ENCODE measurements at regions not wholly inside any gene's neighbourhood (a gene's known extent, or its start where the extent isn't known, plus 50 kb on each side); places are given as distances from the start of the nearest gene placed in this dataset.

- Mint-ChIP-seq H3K36me3 (ENCODE audit: unreplicated experiment) (peaks cover 8% of the 10 kb centered on the region), H3K9me3 (ENCODE audit: unreplicated experiment) (no peaks in the 10 kb centered on the region), H3K4me3 (ENCODE audit: unreplicated experiment) (no peak overlapping the region), H3K27me3 (ENCODE audit: unreplicated experiment) (no peaks in the 10 kb centered on the region), H3K4me1 (ENCODE audit: unreplicated experiment) (peaks cover 21% of the 10 kb centered on the region), H3K27ac (ENCODE audit: unreplicated experiment) (no peak overlapping the region)
- TF ChIP-seq CTCF (IDR thresholded peaks at IDR 0.05), result no peak
- no peak for DNase-seq (ENCODE audit: extremely low spot score, unreplicated experiment)
Observed at GRCh38 chr15:62739507-62739906, 303.0 kb upstream of the TPM1 start.

- Mint-ChIP-seq H3K4me1 (ENCODE audit: unreplicated experiment) (peaks cover 21% of the 10 kb centered on the region), H3K36me3 (ENCODE audit: unreplicated experiment) (peaks cover 8% of the 10 kb centered on the region), H3K4me3 (ENCODE audit: unreplicated experiment) (no peak overlapping the region), H3K27me3 (ENCODE audit: unreplicated experiment) (no peaks in the 10 kb centered on the region), H3K27ac (ENCODE audit: unreplicated experiment) (no peak overlapping the region), H3K9me3 (ENCODE audit: unreplicated experiment) (no peaks in the 10 kb centered on the region)
- no peak for TF ChIP-seq CTCF (IDR thresholded peaks at IDR 0.05)
- no peak for DNase-seq (ENCODE audit: extremely low spot score, unreplicated experiment)
Observed at GRCh38 chr15:62740141-62741004, 302.2 kb upstream of the TPM1 start.

GRCh38 chr15:62741106-62741505, 301.4 kb upstream of the TPM1 start:
- no peaks in the 10 kb centered on the region for H3K9me3 Mint-ChIP-seq (ENCODE audit: unreplicated experiment)
- H3K27ac Mint-ChIP-seq (ENCODE audit: unreplicated experiment), result no peak overlapping the region
- H3K4me3 Mint-ChIP-seq (ENCODE audit: unreplicated experiment), result no peak overlapping the region
- peaks cover 8% of the 10 kb centered on the region for H3K36me3 Mint-ChIP-seq (ENCODE audit: unreplicated experiment)
- peaks cover 21% of the 10 kb centered on the region for H3K4me1 Mint-ChIP-seq (ENCODE audit: unreplicated experiment)
- no peak for TF ChIP-seq CTCF (IDR thresholded peaks at IDR 0.05)
- DNase-seq (ENCODE audit: extremely low spot score, unreplicated experiment), result no peak
- H3K27me3 Mint-ChIP-seq (ENCODE audit: unreplicated experiment), result no peaks in the 10 kb centered on the region

GRCh38 chr15:62742409-62743171, 300.0 kb upstream of the TPM1 start:
- Mint-ChIP-seq H3K27ac (ENCODE audit: unreplicated experiment) (peak overlapping the region; percentile 62), H3K4me1 (ENCODE audit: unreplicated experiment) (peaks cover 21% of the 10 kb centered on the region), H3K36me3 (ENCODE audit: unreplicated experiment) (peaks cover 4% of the 10 kb centered on the region), H3K4me3 (ENCODE audit: unreplicated experiment) (no peak overlapping the region), H3K9me3 (ENCODE audit: unreplicated experiment) (no peaks in the 10 kb centered on the region), H3K27me3 (ENCODE audit: unreplicated experiment) (no peaks in the 10 kb centered on the region)
- TF ChIP-seq CTCF (IDR thresholded peaks at IDR 0.05), result peak; percentile 89
- no peak for DNase-seq (ENCODE audit: extremely low spot score, unreplicated experiment)

GRCh38 chr15:62745621-62746225, 296.8 kb upstream of the TPM1 start:
- H3K27ac Mint-ChIP-seq (ENCODE audit: unreplicated experiment), result no peak overlapping the region
- peaks cover 38% of the 10 kb centered on the region for H3K4me1 Mint-ChIP-seq (ENCODE audit: unreplicated experiment)
- H3K4me3 Mint-ChIP-seq (ENCODE audit: unreplicated experiment), result no peak overlapping the region
- no peaks in the 10 kb centered on the region for H3K27me3 Mint-ChIP-seq (ENCODE audit: unreplicated experiment)
- no peaks in the 10 kb centered on the region for H3K36me3 Mint-ChIP-seq (ENCODE audit: unreplicated experiment)
- TF ChIP-seq CTCF (IDR thresholded peaks at IDR 0.05), result no peak
- H3K9me3 Mint-ChIP-seq (ENCODE audit: unreplicated experiment), result no peaks in the 10 kb centered on the region
- no peak for DNase-seq (ENCODE audit: extremely low spot score, unreplicated experiment)

Measured in osteocyte (in vitro differentiated cells).